ENCODE measurements at regions not wholly inside any gene's neighbourhood (a gene's known extent, or its start where the extent isn't known, plus 50 kb on each side); places are given as distances from the start of the nearest gene placed in this dataset.

DNA sequence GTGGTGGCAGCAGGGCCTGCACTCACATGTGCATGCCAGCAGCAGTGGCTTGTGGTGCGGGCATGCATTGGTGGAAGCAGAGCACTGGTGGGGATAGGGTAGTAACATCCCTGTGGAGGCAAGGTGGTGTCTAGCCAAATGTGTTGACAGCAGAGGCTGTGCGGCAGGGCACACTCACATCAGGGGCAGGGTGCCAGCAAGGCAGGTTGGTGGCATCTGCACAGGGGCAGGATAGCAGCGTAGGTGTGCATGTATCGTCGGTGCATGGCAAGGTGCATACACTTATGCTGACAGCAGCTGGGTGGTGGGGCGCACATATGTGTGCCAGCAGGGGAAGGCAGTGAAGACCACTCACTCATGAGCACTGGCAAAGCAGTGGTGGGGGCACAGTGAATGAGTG, 211.5 kb upstream of the CSNK1A1L start:
- BruUV-seq (replicated peaks), result no TSS peak
- TF ChIP-seq, protein P1, sequence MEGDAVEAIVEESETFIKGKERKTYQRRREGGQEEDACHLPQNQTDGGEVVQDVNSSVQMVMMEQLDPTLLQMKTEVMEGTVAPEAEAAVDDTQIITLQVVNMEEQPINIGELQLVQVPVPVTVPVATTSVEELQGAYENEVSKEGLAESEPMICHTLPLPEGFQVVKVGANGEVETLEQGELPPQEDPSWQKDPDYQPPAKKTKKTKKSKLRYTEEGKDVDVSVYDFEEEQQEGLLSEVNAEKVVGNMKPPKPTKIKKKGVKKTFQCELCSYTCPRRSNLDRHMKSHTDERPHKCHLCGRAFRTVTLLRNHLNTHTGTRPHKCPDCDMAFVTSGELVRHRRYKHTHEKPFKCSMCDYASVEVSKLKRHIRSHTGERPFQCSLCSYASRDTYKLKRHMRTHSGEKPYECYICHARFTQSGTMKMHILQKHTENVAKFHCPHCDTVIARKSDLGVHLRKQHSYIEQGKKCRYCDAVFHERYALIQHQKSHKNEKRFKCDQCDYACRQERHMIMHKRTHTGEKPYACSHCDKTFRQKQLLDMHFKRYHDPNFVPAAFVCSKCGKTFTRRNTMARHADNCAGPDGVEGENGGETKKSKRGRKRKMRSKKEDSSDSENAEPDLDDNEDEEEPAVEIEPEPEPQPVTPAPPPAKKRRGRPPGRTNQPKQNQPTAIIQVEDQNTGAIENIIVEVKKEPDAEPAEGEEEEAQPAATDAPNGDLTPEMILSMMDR (IDR thresholded peaks at IDR 0.05; ENCODE audit: insufficient read depth in 1 of 2, low read depth in 1 of 2, low read length in 1 of 2, severe bottlenecking in 1 of 2, unreplicated experiment in 1 of 2), result no peak
- H3K27me3 ChIP-seq (replicated peaks; ENCODE audit: control insufficient read depth, insufficient read depth, low read length), result no peaks in the 10 kb centered on the region

GRCh38 chr13:37313372-37313771, 207.9 kb upstream of the CSNK1A1L start:
- Histone ChIP-seq H3K36me3 (ENCODE audit: control insufficient read depth, insufficient read depth, low read length) (no peaks in the 10 kb centered on the region), H3K4me3 (ENCODE audit: low read depth, low read length) (no peak overlapping the region), H3K27me3 (replicated peaks; ENCODE audit: control insufficient read depth, insufficient read depth, low read length) (no peaks in the 10 kb centered on the region), H3K9me3 (no peaks in the 10 kb centered on the region), H3K4me1 (no peaks in the 10 kb centered on the region)
- intact Hi-C loops (cut with micrococcal nuclease; ENCODE audit: unreplicated experiment), result no loop called here
- H3K27ac Mint-ChIP-seq (ENCODE audit: unreplicated experiment), result no peak overlapping the region
- DNase-seq, result no peak
- H3K27me3 Mint-ChIP-seq (ENCODE audit: insufficient read depth, unreplicated experiment), result peaks cover 2% of the 10 kb centered on the region
- ChIA-PET CTCF (no interaction called here), POLR2A (no interaction called here)
- TF ChIP-seq, protein P1 (IDR thresholded peaks at IDR 0.05; ENCODE audit: insufficient read depth in 1 of 2, low read depth in 1 of 2, low read length in 1 of 2, severe bottlenecking in 1 of 2, unreplicated experiment in 1 of 2), result no peak
- no peak overlapping the region for H3K4me3 Mint-ChIP-seq (ENCODE audit: unreplicated experiment)
- H3K36me3 Mint-ChIP-seq (ENCODE audit: insufficient read depth, unreplicated experiment), result peaks cover 4% of the 10 kb centered on the region
- H3K4me1 Mint-ChIP-seq (ENCODE audit: low read depth, unreplicated experiment), result no peaks in the 10 kb centered on the region
- H3K9me3 Mint-ChIP-seq (ENCODE audit: unreplicated experiment), result no peaks in the 10 kb centered on the region
- BruUV-seq (replicated peaks), result no TSS peak

More for the DNA sequence above, 211.5 kb upstream of the CSNK1A1L start:
- no peak overlapping the region for H3K27ac Mint-ChIP-seq (ENCODE audit: unreplicated experiment)
- H3K4me1 Mint-ChIP-seq (ENCODE audit: low read depth, unreplicated experiment), result no peaks in the 10 kb centered on the region
- H3K36me3 Mint-ChIP-seq (ENCODE audit: insufficient read depth, unreplicated experiment), result peaks cover 4% of the 10 kb centered on the region
- no peak for DNase-seq
- Histone ChIP-seq H3K4me3 (ENCODE audit: low read depth, low read length) (no peak overlapping the region), H3K4me1 (no peaks in the 10 kb centered on the region), H3K9me3 (no peaks in the 10 kb centered on the region), H3K36me3 (ENCODE audit: control insufficient read depth, insufficient read depth, low read length) (no peaks in the 10 kb centered on the region)
- ChIA-PET POLR2A (no interaction called here), CTCF (no interaction called here)
- intact Hi-C loops (cut with micrococcal nuclease; ENCODE audit: unreplicated experiment), result no loop called here
- H3K9me3 Mint-ChIP-seq (ENCODE audit: unreplicated experiment), result peaks cover 11% of the 10 kb centered on the region
- H3K4me3 Mint-ChIP-seq (ENCODE audit: unreplicated experiment), result no peak overlapping the region
- H3K27me3 Mint-ChIP-seq (ENCODE audit: insufficient read depth, unreplicated experiment), result peaks cover 3% of the 10 kb centered on the region

- Mint-ChIP-seq H3K4me1 (ENCODE audit: low read depth, unreplicated experiment) (no peaks in the 10 kb centered on the region), H3K27ac (ENCODE audit: unreplicated experiment) (no peak overlapping the region), H3K9me3 (ENCODE audit: unreplicated experiment) (no peaks in the 10 kb centered on the region), H3K4me3 (ENCODE audit: unreplicated experiment) (no peak overlapping the region), H3K27me3 (ENCODE audit: insufficient read depth, unreplicated experiment) (peaks cover 5% of the 10 kb centered on the region), H3K36me3 (ENCODE audit: insufficient read depth, unreplicated experiment) (no peaks in the 10 kb centered on the region)
- ChIA-PET CTCF (interaction anchor here (0.7 kb wide), 1 partner anchor 35 kb away, joined by 4 read pairs; no protein-coding TSS in a partner anchor), POLR2A (interaction anchor here (0.6 kb wide), 1 partner anchor 64 kb away, joined by 3 read pairs; no protein-coding TSS in a partner anchor)
- intact Hi-C loops (cut with micrococcal nuclease; ENCODE audit: unreplicated experiment), result no loop called here
- H3K36me3 ChIP-seq (ENCODE audit: control insufficient read depth, insufficient read depth, low read length), result no peaks in the 10 kb centered on the region
- H3K4me3 ChIP-seq (ENCODE audit: low read depth, low read length), result no peak overlapping the region
- TF ChIP-seq, protein P1 (IDR thresholded peaks at IDR 0.05; ENCODE audit: insufficient read depth in 1 of 2, low read depth in 1 of 2, low read length in 1 of 2, severe bottlenecking in 1 of 2, unreplicated experiment in 1 of 2), result no peak
- no peaks in the 10 kb centered on the region for H3K9me3 ChIP-seq
- no peaks in the 10 kb centered on the region for H3K27me3 ChIP-seq (replicated peaks; ENCODE audit: control insufficient read depth, insufficient read depth, low read length)
- no TSS peak for BruUV-seq (replicated peaks)
- DNase-seq, result no peak
- H3K4me1 ChIP-seq, result no peaks in the 10 kb centered on the region
These were observed 201.5 kb upstream of the CSNK1A1L start for GRCh38 chr13:37306778-37307544.

Data from Caco-2 (cell line).